GM10266 (cell line): ENCODE measurements at regions not wholly inside any gene's neighbourhood (a gene's known extent, or its start where the extent isn't known, plus 50 kb on each side); places are given as distances from the start of the nearest gene placed in this dataset.
"Not testable (repeated sequence)": the region's sequence is repeated elsewhere in the genome, so short reads cannot be mapped to it uniquely, and the experiment has no call there.

Experiments
- DNase-seq: peaks from one replicate; pipeline ENCODE4 v3.0.0; 2012; ENCODE audit errors: extremely low spot score
- TF ChIP-seq, protein P1 (sequence below): IDR thresholded peaks from 2 replicates; pipeline ENCODE4 v1.5.1; 2012; ENCODE audit warnings: mild to moderate bottlenecking, low read depth; ENCODE audit not compliant: control insufficient read depth, insufficient read depth; ENCODE audit errors: missing control alignments

DNA sequence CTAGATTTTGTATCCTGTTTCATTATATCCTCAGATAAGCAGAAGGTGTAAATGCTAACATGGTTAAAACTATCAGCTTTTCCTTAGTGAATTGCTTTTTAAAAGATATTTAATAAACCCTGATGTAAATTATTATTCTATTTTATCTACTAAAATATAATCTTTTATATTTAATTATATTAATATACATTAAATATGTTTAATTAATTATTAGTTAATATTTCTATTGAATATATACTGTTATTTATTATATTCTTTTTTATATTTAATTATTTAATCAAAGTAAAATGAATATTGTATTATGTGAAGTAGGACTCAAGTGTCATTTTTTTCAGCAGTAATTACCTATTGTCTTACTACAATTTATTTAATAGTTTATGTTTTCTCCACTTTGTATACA, 179.7 kb upstream of the ADGRL4 start:
- TF ChIP-seq, protein P1, sequence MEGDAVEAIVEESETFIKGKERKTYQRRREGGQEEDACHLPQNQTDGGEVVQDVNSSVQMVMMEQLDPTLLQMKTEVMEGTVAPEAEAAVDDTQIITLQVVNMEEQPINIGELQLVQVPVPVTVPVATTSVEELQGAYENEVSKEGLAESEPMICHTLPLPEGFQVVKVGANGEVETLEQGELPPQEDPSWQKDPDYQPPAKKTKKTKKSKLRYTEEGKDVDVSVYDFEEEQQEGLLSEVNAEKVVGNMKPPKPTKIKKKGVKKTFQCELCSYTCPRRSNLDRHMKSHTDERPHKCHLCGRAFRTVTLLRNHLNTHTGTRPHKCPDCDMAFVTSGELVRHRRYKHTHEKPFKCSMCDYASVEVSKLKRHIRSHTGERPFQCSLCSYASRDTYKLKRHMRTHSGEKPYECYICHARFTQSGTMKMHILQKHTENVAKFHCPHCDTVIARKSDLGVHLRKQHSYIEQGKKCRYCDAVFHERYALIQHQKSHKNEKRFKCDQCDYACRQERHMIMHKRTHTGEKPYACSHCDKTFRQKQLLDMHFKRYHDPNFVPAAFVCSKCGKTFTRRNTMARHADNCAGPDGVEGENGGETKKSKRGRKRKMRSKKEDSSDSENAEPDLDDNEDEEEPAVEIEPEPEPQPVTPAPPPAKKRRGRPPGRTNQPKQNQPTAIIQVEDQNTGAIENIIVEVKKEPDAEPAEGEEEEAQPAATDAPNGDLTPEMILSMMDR: no peak
- no peak for DNase-seq

DNA sequence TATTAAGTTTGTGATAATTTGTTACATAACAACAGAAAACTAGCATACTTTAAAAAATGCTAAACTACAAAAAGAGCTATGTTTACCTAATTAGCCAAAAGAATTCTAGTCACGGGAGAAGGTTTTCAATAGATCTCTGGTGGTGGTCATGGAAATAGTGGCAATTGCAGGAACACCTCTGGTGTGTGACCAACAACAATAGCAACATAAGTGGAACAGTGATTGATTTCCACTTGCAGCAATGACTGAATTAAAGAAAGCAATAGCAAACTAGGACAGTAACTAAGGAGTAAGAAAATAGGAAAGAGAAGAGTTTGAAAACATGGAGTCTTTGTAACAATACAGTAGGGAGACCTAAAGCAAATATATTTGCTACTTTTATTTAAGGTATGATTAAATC, 171.3 kb upstream of the ADGRL4 start:
- TF ChIP-seq, protein P1: no peak
- DNase-seq: no peak

DNA sequence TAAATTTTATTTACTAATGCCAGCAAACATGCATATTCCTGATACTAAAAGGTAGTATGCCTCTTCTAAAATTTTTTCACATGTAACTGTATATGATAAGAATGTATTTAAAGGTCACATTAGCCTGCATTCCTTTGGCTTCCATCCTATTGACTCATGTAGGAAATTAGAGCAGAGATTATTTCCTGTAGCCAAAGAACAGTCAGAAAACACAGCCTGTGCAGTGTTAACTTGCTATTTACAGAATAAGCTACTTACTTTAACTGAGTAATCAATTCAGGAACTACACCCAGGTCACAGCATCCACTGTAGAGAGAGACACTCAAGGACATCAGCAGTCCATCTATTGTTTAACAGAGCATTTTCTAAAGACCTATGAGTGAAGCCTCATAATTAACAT, 154.5 kb upstream of the ADGRL4 start:
- DNase-seq: no peak
- TF ChIP-seq, protein P1: no peak

DNA sequence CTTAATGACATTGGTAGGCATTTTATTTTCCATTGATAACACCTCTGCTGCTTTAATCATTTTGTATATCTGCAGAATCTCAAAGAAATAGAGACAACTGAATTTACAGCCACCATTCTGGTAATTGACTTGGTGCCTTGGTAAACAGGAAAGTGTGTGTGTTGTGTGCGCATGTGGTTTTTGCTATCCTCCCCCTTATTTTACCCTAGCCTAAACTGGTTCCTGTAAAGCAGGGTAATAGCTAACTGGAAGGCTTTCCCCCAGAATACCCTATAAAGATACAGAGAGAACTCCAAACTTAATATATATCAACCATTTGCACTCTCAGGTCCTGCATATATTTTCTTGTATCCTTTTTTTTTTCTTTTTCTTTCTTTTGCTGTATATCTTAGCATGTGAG, 149.5 kb upstream of the ADGRL4 start:
- TF ChIP-seq, protein P1: no peak
- DNase-seq: no peak

DNA sequence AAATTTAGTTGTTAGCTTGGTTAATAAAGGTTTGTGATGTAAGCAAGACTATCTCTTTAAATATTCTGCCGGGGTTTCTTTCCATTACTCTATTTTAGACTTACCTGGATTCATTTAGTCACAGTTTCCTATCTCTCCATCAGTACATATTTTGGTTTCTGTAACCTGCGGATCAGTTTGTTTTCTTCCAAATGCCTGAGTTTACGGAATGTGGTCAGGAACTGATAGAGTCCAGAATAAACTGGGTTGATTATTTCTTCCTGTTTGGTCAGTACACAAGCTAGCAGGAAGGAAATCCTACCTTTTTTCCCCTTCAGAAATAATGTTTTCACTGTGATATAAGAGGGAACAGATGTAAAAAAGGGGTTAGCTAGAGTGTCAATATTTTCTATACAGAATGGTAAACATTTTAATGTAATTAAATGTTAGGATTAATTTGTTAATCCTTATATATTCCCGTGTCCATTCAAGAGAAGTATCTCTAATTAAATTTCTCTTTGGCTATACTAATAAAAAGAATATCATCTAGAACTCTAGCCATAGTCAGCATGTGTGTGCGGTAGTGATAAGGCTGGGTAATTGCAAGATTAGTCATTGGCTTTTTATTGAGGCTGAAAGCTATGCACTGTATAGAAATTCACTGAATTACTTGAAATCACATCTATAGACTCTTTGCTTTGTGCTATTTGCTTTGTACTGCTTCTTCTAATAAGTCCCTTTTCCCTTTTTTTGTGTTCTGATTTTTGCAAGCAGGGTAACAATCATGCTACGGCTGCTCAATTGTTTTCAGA, 144.7 kb upstream of the ADGRL4 start:
- TF ChIP-seq, protein P1: no peak
- no peak for DNase-seq

DNA sequence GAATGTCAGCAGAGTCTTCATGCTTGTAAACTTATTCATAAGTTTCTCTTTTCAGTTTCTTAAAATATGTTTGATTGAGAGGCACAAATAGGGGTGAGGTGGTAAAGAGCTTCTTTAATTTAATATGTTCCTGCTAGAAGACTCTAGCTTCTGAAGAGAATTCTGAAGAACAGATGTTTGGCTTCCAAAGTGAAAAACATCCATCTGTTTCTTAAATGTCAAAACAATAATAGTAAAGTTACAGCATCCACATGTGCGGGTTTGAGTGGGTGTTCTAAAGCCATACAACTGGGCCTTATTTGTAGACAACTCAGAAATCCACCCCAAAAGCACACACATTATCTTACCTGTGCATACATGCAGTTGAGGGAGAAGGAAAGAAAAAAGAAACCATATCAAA, 144.0 kb upstream of the ADGRL4 start:
- TF ChIP-seq, protein P1: no peak

DNA sequence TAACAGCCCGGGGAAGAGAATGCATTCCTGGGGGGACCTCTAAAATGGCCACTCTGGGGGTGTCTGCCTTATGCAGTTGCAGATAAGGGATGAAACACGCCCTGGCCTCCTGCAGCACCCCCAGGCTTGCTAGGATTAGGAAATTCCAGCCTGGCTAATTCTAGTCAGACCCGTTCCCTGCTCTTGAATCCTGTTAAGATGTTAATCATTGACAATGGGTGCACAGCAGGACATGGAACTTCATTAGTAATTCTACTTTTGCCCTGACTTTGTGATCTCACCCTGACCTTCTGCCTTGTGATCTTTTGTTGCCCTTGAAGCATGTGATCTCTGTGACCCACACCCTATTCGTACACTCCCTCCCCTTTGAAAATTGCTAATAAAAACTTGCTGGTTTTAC, 131.7 kb upstream of the ADGRL4 start:
- DNase-seq: not testable (repeated sequence)

More for the DNA sequence above, 144.0 kb upstream of the ADGRL4 start:
- no peak for DNase-seq
